ENCODE measurements at regions not wholly inside any gene's neighbourhood (a gene's known extent, or its start where the extent isn't known, plus 50 kb on each side); places are given as distances from the start of the nearest gene placed in this dataset.
"Not testable (repeated sequence)": the region's sequence is repeated elsewhere in the genome, so short reads cannot be mapped to it uniquely, and the experiment has no call there.

DNA sequence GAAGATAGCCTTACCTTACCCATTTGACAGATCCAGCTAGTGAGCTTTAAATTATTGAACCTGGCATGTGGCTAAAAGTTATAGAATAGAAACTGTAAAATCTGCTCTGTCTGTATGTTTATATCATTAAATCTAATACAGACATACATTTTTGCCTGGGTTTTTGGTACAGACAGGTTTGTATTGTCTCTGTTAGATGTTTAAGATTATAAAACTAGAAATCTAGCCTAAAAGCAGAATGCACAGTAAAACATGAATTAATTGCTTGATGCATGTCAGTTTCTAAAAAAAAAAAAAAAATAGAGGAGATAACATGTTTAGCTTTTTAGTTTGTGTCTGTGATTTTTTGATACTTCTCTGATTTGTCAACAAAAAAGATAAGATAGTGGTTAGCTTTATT, 477.6 kb upstream of the LRRC7 start:
- no peak for DNase-seq

- no peak for DNase-seq
Observed at GRCh38 chr1:69090752-69091151, 477.0 kb upstream of the LRRC7 start.

GRCh38 chr1:69102058-69102457, 465.7 kb upstream of the LRRC7 start:
- not testable (repeated sequence) for DNase-seq

- DNase-seq: no peak
Observed at GRCh38 chr1:69103213-69103612, 464.5 kb upstream of the LRRC7 start.

DNA sequence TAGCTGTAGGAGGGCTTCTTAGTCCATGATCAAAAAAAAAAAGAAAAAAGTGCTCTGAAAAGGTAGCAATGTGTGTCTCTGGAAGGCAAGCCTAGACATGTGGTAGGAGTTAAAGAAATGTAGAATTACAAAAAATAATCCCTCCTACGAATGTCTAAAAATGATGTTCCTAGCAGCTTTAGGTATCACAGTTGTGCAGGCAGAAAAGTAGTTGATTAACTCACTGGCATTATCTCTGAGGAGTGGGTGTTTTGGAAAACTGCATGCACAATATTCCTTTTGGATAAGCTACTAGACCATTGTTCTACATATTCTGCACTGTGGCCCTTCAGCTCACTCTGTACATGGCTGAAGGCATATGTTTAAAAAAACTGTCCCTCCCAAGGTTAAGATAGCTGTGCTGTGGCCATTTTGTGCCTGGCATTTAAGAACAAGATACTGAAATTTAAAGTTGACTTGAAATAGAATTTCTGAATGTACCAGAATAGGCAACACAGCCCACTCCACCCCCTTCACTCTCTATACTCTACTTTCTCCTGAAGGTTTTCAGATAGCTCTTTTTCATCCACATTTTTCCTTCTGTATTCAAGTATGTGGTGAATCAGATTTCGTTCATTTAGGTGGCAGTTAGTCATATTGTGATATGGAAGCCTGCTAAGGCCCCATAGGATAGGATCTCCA, 463.9 kb upstream of the LRRC7 start:
- no peak for DNase-seq

GRCh38 chr1:69104894-69105293, 462.8 kb upstream of the LRRC7 start:
- no peak for DNase-seq

- DNase-seq: no peak
Observed at GRCh38 chr1:69109277-69109676, 458.4 kb upstream of the LRRC7 start.

- DNase-seq: no peak
Observed at GRCh38 chr1:69110851-69111250, 456.9 kb upstream of the LRRC7 start.

DNA sequence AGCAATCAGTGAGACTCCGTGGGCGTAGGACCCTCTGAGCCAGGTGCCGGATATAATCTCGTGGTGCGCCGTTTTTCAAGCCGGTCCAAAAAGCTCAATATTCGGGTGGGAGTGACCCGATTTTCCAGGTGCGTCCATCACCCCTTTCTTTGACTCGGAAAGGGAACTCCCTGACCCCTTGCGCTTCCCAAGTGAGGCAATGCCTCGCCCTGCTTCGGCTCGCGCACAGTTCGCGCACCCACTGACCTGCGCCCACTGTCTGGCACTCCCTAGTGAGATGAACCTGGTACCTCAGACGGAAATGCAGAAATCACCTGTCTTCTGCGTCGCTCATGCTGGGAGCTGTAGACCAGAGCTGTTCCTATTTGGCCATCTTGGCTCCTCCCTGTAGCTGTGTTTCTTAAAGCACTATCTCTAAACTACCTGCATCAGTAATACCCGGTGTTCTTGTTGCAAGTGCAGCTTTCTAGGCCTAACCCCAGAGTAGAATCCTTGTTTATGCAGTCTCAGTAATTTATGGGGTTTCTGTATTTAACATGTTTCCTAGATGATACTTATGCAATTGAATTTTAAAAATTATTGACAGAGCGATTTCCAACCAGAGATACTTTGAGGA, 447.5 kb upstream of the LRRC7 start:
- not testable (repeated sequence) for DNase-seq

DNA sequence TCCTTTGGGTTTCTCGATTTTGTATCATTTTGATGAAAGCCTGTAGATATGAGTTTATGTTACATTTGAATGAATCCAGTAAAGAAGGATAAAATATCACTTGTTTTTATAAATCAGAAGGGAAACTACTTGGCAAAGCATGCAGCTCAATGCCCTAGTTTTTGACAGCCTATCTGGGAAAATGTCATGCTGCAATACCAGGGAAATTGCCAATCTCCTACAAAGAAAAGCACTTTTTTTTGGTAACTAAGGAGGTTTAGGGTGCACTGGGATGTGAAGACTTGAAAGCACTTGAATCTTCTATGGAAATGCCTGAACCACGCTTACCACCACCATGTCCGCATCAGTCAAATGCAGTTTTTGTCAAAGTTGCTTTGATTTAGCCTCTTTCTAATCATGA, 446.9 kb upstream of the LRRC7 start:
- no peak for DNase-seq

GRCh38 chr1:69121723-69122122, 446.0 kb upstream of the LRRC7 start:
- no peak for DNase-seq

DNA sequence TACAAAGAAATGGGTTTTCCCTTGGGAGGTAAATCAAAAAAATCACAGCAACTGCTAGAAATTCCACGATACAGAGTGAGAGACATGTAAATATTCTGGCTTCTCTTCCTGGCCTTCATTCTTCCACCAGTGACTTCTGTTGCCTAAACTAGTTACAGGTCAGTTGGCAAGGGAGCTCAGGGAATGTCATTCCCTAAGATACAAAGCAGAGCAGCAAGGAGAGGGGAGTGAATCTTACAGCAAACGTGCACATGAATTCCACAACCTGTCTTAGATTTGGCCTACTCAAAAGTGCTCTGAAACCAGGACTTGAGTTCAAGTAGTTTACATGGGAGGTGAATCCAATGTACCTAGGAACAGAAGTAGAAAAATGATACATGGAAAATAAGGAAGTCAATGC, 445.3 kb upstream of the LRRC7 start:
- DNase-seq: no peak

DNA sequence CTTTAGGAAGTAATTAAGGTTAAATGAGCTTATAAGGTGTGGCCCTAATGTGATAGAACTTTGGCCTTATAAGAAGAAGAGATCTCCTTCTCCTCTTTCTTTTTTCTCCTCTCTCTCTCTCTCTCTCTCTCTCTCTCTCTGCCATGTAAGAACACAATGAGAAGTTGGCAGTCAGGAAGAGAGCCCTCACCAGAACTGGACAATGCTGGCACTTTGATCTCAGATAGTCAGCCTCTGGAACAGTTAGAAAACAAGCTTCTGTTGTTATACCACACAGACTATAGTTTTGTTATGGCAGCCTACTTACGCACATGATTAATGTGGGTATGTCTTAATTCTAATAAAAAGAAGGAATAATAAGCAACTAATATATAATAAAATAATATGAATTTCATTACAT, 444.2 kb upstream of the LRRC7 start:
- no peak for DNase-seq

- no peak for DNase-seq
Observed at GRCh38 chr1:69126796-69127195, 440.9 kb upstream of the LRRC7 start.

GRCh38 chr1:69128204-69128603, 439.5 kb upstream of the LRRC7 start:
- no peak for DNase-seq

GRCh38 chr1:69129538-69129937, 438.2 kb upstream of the LRRC7 start:
- DNase-seq: no peak

GRCh38 chr1:69138172-69138571, 429.6 kb upstream of the LRRC7 start:
- no peak for DNase-seq

DNA sequence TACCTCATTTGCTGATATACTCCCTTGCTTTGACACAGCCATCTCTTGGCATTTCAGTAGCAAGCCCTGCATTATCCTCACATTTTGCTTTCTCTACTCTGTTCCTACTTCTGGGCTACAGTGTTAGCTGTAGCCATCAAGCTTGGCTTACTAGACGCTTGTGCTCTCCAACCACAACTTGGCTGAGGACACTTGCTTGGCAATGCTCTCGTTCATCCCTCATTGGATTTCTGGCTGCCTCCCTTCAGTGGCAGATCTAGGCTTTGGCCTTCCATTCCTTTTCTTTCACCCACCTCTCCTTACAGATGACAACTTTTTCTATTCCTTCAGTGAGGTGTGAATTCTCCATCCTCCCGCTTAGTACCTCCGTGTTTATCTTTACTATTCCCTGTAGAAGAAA, 428.7 kb upstream of the LRRC7 start:
- DNase-seq: no peak

DNA sequence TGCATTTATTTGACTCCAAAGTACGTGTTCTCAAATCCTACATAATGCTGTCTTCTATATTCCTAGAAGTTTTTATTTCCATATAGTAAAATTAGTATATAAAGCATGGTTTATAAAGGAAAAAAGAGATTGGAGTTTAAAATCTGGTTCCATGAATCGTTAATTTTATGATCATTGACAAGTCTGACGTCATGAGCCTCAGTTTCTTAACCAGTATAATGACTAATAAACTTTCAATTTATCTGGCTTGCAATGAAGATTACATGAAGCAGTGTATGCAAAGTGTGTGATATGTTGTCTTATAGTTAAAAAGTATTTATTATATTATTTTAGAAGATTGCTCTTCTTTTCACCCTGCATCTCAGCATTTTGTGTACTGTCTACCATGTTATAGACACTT, 421.4 kb upstream of the LRRC7 start:
- DNase-seq: no peak

DNA sequence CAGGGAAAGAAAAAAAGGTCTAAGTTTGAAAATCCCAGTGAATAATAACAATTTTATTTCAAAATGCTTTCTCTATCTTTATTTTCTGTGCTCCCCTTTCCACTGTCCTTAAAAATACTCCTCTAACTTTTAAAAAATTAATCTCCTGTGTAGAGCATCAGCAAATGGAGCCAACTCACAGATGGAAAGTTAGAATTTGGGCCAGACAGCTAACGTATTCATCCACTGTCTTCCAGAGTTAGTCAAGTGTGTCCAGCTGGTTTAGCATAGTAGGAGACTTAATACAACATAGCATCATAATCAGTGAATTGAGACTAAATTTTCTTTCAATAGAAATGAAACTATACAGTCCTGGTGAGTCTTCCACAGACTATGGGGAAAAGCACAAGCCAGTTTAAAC, 419.0 kb upstream of the LRRC7 start:
- DNase-seq: no peak

- DNase-seq: no peak
Observed at GRCh38 chr1:69157046-69157756, 410.5 kb upstream of the LRRC7 start.

- no peak for DNase-seq
Observed at GRCh38 chr1:69163241-69163640, 404.5 kb upstream of the LRRC7 start.

GRCh38 chr1:69163779-69164178, 403.9 kb upstream of the LRRC7 start:
- no peak for DNase-seq

GRCh38 chr1:69167876-69168275, 399.8 kb upstream of the LRRC7 start:
- no peak for DNase-seq

All from NCI-H345 (cell line).